Endodermal cell (in vitro differentiated cells): ENCODE measurements at regions not wholly inside any gene's neighbourhood (a gene's known extent, or its start where the extent isn't known, plus 50 kb on each side); places are given as distances from the start of the nearest gene placed in this dataset.

Experiments
- DNase-seq: peaks from one replicate; pipeline ENCODE4 v3.0.0-alpha.2; 2017
- H3K27ac ChIP-seq: 2 replicates; pipeline ENCODE4 v1.5.1; 2013; ENCODE audit warnings: mild to moderate bottlenecking, low read depth, low read length, moderate library complexity
- H3K27me3 ChIP-seq: 2 replicates; pipeline ENCODE4 v1.6.1; 2013; ENCODE audit warnings: mild to moderate bottlenecking, low read length, moderate library complexity; ENCODE audit not compliant: insufficient read depth, control insufficient read depth, poor library complexity, severe bottlenecking
- H3K36me3 ChIP-seq: 2 replicates; pipeline ENCODE4 v1.7.0; 2013; ENCODE audit warnings: mild to moderate bottlenecking, low read length, moderate library complexity; ENCODE audit not compliant: control insufficient read depth, insufficient read depth
- H3K4me1 ChIP-seq: one replicate; pipeline ENCODE4 v1.7.0; 2013; ENCODE audit warnings: low read length; ENCODE audit not compliant: control insufficient read depth, insufficient read depth
- H3K4me3 ChIP-seq: 2 replicates; pipeline ENCODE4 v1.5.1; 2013; ENCODE audit warnings: mild to moderate bottlenecking, low read length, moderate library complexity
- H3K9ac ChIP-seq: 2 replicates; pipeline ENCODE4 v1.6.1; 2013; ENCODE audit warnings: mild to moderate bottlenecking, low read length, moderate library complexity; ENCODE audit not compliant: poor library complexity, severe bottlenecking; ENCODE audit errors: extremely low read depth
- H3K9me3 ChIP-seq: 2 replicates; pipeline ENCODE4 v1.6.1; 2013; ENCODE audit warnings: mild to moderate bottlenecking, low read length, moderate library complexity; ENCODE audit not compliant: control insufficient read depth
- H3K27ac Mint-ChIP-seq: 2 replicates; pipeline ENCODE4 v1.8.0; 2020; ENCODE audit warnings: mixed read lengths
- H3K27me3 Mint-ChIP-seq: 2 replicates; pipeline ENCODE4 v1.8.0; 2021; ENCODE audit warnings: mild to moderate bottlenecking, mixed read lengths; ENCODE audit not compliant: insufficient read depth
- H3K36me3 Mint-ChIP-seq: 2 replicates; pipeline ENCODE4 v1.8.0; 2020; ENCODE audit warnings: low read depth, mixed read lengths
- H3K4me1 Mint-ChIP-seq: 2 replicates; pipeline ENCODE4 v1.8.0; 2020; ENCODE audit warnings: mixed read lengths
- H3K4me3 Mint-ChIP-seq: 2 replicates; pipeline ENCODE4 v1.8.0; 2020; ENCODE audit warnings: mild to moderate bottlenecking, moderate library complexity, mixed read lengths
- H3K9me3 Mint-ChIP-seq: 2 replicates; pipeline ENCODE4 v1.8.0; 2020; ENCODE audit warnings: mild to moderate bottlenecking, mixed read lengths
- WGBS, 2 experiments: methylation state at CpG; one replicate each; pipeline versions ENCODE4 v1.1.5 to v1.1.7; 2013; ENCODE audit warnings: missing lambda C conversion rate in 2 of 2, mixed read lengths in 1 of 2; ENCODE audit not compliant: insufficient coverage in 1 of 2, insufficient read length in 1 of 2; 5-methylcytosine and 5-hydroxymethylcytosine counted together
- TF ChIP-seq, protein P1 (sequence below): fragments of 200-600 bp; sonication (generic); conservative IDR thresholded peaks from 2 replicates; pipeline ENCODE4 v1.5.0; 2021; ENCODE audit warnings: antibody characterized with exemption, mild to moderate bottlenecking

DNA sequence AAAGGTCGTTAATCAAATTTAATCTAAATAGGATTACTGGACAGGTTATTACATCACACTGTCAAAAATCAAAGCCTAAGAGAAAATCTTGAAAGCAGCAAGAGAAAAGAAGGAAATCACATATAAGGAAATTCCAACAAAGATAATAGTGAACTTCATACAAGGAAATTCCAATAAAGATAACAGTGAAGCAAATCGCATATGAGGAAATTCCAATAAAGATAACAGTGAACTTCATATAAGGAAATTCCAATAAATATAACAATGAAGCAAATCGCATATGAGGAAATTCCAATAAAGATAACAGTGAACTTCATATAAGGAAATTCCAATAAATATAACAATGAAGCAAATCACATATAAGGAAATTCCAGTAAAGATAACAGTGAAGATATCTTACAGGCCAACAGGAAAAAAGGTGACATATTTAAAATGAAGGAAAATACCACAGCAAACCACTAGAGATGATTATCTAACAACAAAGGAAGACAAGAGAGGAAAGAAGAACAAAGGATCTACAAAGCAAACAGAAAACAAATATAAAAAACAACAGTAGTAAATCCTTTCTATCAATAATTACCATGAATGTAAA, 787.7 kb downstream of the CCDC85A start:
- Mint-ChIP-seq H3K27ac (no peak overlapping the region), H3K9me3 (no peaks in the 10 kb centered on the region), H3K27me3 (no peaks in the 10 kb centered on the region), H3K4me1 (no peaks in the 10 kb centered on the region), H3K36me3 (no peaks in the 10 kb centered on the region), H3K4me3 (no peak overlapping the region)
- H3K36me3 ChIP-seq = no peaks in the 10 kb centered on the region
- no peak overlapping the region for H3K9ac ChIP-seq
- no peaks in the 10 kb centered on the region for H3K27me3 ChIP-seq
- DNase-seq = no peak
- no peak overlapping the region for H3K27ac ChIP-seq
- TF ChIP-seq, protein P1, sequence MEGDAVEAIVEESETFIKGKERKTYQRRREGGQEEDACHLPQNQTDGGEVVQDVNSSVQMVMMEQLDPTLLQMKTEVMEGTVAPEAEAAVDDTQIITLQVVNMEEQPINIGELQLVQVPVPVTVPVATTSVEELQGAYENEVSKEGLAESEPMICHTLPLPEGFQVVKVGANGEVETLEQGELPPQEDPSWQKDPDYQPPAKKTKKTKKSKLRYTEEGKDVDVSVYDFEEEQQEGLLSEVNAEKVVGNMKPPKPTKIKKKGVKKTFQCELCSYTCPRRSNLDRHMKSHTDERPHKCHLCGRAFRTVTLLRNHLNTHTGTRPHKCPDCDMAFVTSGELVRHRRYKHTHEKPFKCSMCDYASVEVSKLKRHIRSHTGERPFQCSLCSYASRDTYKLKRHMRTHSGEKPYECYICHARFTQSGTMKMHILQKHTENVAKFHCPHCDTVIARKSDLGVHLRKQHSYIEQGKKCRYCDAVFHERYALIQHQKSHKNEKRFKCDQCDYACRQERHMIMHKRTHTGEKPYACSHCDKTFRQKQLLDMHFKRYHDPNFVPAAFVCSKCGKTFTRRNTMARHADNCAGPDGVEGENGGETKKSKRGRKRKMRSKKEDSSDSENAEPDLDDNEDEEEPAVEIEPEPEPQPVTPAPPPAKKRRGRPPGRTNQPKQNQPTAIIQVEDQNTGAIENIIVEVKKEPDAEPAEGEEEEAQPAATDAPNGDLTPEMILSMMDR = no peak
- WGBS, 2 experiments = 88% methylated on average over 1 of the region's 3 CpGs; no CpG with 5 or more reads in 1 of the 2 experiments
- H3K4me3 ChIP-seq = no peak overlapping the region
- H3K9me3 ChIP-seq = no peaks in the 10 kb centered on the region
- H3K4me1 ChIP-seq = no peaks in the 10 kb centered on the region

DNA sequence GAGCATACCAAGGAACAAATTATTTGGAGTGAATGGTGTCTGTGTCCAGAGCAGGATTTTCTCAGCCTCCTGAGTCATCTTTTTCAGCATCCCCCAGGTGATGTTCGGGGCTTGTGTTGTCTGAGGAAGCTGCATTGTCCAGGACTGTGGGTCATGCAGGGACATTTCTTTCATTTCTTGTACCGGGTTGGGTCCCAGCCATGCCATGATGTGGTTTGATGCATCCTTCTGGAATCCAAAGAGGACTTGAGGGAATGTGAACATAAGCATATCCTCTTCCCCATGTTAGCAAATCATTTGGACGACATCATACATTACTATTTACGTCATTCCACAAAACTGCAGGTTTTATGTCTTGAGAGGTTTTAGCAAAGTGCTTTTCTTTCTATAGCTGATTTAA, 797.8 kb downstream of the CCDC85A start:
- H3K9me3 Mint-ChIP-seq = peaks cover 57% of the 10 kb centered on the region

DNA sequence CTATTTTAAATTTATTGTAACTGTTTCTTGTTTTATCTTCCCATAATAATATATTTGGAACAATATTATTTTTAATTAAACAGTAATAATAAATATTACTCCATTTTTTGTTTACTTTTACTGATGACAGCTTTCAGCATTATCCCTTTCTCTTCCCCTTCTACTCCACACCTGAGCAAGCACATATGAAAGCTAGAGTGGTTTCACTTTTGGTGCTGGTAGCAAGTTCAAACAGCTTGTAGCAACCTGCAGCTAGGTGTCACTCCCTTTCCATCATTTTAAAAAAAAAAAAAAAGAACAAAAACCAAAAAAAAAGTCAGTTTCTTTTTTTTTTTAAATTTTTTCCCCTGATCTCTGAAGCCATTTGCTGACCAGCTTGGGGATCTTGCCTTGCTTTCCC, 801.8 kb downstream of the CCDC85A start:
- H3K4me3 ChIP-seq = no peak overlapping the region
- Mint-ChIP-seq H3K36me3 (no peaks in the 10 kb centered on the region), H3K27me3 (no peaks in the 10 kb centered on the region), H3K4me1 (no peaks in the 10 kb centered on the region), H3K27ac (no peak overlapping the region), H3K4me3 (no peak overlapping the region), H3K9me3 (peaks cover 41% of the 10 kb centered on the region)
- no peaks in the 10 kb centered on the region for H3K36me3 ChIP-seq
- H3K27ac ChIP-seq = no peak overlapping the region
- no peaks in the 10 kb centered on the region for H3K4me1 ChIP-seq
- H3K9me3 ChIP-seq = peaks cover 21% of the 10 kb centered on the region
- TF ChIP-seq, protein P1 = no peak
- DNase-seq = no peak
- H3K27me3 ChIP-seq = no peaks in the 10 kb centered on the region
- H3K9ac ChIP-seq = no peak overlapping the region

More for the DNA sequence above, 797.8 kb downstream of the CCDC85A start:
- WGBS, 2 experiments = 78 to 80% methylated on average over 1 to 4 of the region's 4 CpGs
- no peaks in the 10 kb centered on the region for H3K27me3 Mint-ChIP-seq
- H3K4me3 Mint-ChIP-seq = no peak overlapping the region
- H3K36me3 Mint-ChIP-seq = no peaks in the 10 kb centered on the region
- H3K27ac ChIP-seq = no peak overlapping the region
- H3K9ac ChIP-seq = no peak overlapping the region
- no peaks in the 10 kb centered on the region for H3K27me3 ChIP-seq
- H3K4me3 ChIP-seq = no peak overlapping the region
- H3K27ac Mint-ChIP-seq = no peak overlapping the region
- H3K4me1 Mint-ChIP-seq = no peaks in the 10 kb centered on the region
- no peak for DNase-seq
- no peaks in the 10 kb centered on the region for H3K4me1 ChIP-seq
- H3K9me3 ChIP-seq = peaks cover 24% of the 10 kb centered on the region
- TF ChIP-seq, protein P1 = no peak
- no peaks in the 10 kb centered on the region for H3K36me3 ChIP-seq
